Epidermal melanocyte (primary cell): ENCODE measurements at regions not wholly inside any gene's neighbourhood (a gene's known extent, or its start where the extent isn't known, plus 50 kb on each side); places are given as distances from the start of the nearest gene placed in this dataset.

Experiments
- DNase-seq: peaks from one replicate; pipeline ENCODE4 v3.0.0; 2011; ENCODE audit warnings: low spot score; ENCODE audit not compliant: insufficient read length

GRCh38 chr15:46409841-46410301 lies 775.0 kb downstream of the SQOR start:
- DNase-seq = no peak

- DNase-seq = no peak
Observed at GRCh38 chr15:46410705-46411104, 775.9 kb downstream of the SQOR start.

DNA sequence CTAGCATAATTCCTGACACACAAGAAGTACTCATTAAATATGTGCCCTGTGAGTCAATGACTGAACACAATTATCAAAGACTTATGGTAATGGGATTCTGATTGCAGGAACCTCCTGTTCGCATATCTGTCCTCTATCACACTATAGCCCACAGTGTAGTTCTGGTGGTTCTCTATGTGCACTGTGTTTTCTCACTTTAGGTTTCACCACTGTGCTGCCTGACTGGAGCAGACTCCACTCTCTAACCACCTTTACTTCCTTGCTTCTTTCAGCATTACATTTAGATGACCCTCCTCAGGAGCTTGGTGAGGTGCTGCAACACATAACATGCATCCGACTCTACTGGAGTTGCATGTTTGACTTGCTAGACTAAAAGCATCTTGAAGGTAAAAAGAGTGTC lies 777.1 kb downstream of the SQOR start:
- DNase-seq = no peak

DNA sequence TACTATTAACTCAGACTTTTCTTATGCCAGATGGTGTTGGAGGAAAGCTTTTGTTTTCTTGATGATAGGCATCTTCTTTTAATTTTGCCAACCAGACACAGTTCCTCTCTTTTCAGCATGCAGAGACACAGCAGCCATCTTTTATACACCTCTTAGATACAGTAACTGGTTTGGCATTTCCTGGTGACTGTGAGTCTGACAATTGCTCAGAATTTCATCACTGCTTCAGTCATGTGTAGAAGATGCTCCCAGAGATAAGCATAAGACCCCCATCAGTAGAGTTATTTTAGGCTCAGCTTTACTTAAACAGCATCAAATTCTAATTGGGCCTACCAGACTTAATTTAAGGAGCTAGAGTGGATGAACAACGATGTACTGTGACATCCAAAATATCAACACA lies 779.0 kb downstream of the SQOR start:
- DNase-seq = no peak

DNA sequence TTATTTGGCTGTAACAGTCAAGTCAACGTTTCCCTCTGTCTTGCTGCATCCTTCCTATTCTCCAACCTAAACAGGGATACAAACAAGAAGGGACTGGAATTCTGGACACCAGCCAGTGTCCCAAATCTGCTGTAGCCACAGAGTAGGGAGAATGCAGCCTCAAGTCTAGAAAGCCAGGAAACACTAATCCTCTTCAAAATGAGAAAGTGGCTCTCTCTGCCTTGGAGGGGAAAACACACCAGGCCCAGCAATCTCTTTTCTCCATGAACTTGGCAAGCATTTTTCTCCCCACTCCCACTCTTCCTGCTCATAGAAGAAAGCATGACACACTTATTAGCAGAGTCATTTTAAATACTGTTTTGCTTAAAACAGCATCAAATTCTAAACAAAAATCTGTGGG lies 781.7 kb downstream of the SQOR start:
- DNase-seq = no peak

DNA sequence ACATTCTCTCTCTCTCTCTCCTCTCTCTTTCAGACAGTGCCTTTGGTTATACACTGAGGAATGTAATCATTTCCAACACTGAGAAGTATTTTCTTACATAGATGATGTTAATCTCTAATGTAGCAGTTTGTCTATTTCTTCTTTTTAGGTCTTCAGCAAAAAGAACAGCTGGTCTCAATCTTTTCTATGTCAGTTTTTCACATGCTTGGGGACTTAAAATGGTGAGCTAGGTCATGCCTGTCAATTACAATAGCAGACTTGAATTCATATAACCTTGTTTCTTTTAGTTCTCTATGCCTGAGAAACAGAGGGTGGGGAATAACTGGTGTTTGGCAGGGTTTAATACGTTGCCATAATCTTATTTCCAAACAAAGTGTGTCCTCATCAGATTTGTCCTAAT lies 786.2 kb downstream of the SQOR start:
- DNase-seq = no peak

GRCh38 chr15:46441294-46442062 lies 806.6 kb downstream of the SQOR start:
- DNase-seq = no peak

- DNase-seq = no peak
Observed at GRCh38 chr15:46442184-46442583, 807.4 kb downstream of the SQOR start.

DNA sequence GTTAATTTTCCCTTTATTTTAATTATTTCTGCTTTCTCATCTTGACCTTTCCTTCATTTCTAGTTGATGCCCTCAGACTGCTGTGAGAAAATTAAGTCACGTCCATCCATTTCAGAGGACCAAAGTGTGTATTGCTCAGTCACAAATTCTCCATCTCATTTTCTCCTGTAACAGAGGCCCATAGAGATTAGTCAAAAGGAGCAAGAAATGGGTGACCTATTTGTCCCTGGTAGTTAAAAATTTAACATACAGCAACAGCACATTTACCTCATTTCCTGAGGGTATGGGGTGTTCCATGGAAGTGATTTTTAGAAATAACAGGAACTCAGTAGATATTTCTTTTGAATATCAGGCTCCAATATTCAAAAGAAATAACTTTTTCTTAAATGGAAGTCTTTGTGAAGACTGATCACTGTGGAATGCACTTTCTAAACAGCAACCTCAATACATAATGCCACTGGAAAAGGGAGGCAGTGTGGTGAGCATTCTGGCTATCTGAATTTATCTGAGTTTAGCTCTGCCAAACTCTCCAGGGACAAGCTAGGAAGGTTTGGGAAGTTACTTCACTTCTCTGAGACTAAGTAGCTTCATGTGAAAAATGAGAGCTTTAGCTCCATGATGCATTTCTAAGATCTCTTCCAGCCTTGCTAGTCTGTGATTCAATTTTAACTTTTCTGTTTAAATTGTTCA lies 808.2 kb downstream of the SQOR start:
- DNase-seq = no peak

GRCh38 chr15:46450112-46450809 lies 815.4 kb downstream of the SQOR start:
- DNase-seq = no peak

GRCh38 chr15:46450810-46451182 lies 816.0 kb downstream of the SQOR start:
- DNase-seq = no peak

DNA sequence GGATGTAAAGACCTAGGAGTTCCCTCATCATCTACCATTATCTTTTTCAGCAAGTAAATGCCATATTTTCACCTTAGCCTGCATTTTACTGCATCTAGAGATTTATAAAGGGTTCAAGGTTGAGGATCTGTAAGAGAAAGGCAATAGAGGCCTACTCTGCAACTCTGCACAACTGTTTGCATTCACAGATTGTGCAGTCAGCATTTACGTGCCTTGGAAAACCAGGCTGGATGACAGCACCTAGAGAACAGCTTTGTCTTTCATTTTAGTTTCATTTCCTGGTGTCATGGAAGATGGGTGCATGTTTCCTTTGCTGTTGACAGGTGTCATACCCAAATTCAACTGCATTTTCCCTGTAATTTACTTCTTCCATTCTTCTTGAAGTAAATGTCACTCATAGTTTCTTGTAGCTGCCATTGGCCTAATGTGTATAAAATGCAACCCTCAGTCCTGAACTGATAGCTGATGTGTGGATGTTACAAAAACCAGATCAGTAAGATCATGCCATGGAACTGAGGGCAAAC lies 817.5 kb downstream of the SQOR start:
- no peak for DNase-seq

- DNase-seq = no peak
Observed at GRCh38 chr15:46456456-46456855, 821.6 kb downstream of the SQOR start.

DNA sequence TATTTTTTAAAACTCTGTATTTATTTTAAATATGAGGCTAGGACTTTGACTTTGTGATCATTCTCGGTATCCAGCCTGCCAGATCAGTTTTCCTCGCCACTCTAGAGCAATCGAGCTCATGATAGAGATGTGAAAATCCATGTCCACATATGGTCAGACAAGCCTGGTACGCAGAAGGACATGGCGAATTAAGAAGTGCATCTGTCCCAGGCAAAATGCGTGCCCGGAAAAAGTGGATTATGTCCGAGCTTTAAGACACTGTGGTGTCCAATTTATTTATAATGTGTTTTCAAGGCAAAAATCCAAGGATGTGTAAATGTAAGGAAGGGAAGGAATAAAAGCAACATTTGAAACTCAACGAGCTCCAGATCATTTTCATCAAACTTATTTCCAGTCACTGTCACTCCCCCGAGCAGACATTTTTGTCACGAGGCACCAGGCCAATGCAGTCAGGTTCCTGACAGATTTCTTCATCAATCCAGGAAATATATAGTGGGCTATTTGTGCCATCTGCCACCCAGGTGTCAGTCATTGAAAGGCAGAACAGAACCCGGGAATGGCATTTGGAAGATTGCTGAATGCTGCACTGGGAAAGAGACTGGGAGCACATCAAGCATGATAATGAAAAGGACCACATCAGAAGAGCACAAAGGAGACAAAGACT lies 825.7 kb downstream of the SQOR start:
- DNase-seq = no peak

GRCh38 chr15:46461416-46461815 lies 826.6 kb downstream of the SQOR start:
- no peak for DNase-seq

DNA sequence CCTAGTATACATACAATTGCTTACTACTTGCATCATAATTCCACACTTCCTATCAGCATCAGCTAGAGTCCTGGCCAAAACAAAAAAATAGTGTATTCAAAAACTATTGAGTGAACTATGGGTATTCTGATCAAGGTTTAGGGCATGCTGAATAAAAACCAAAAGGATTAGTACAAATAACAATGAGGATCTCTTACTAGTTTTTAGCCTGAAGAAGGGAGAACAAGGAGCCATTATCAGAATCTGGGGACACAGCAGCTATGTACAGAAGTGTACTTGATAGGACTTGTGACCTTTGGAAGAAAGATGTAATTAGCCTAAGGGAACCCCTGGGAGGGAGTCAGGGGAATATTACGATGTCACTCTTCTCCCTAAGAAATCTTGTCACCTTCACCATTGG lies 832.2 kb downstream of the SQOR start:
- no peak for DNase-seq

GRCh38 chr15:46471096-46471495 lies 836.3 kb downstream of the SQOR start:
- DNase-seq = no peak

GRCh38 chr15:46489276-46489675 lies 854.4 kb downstream of the SQOR start:
- DNase-seq = no peak

GRCh38 chr15:46496491-46497115 lies 861.8 kb downstream of the SQOR start:
- no peak for DNase-seq

GRCh38 chr15:46502667-46503066 lies 867.8 kb downstream of the SQOR start:
- DNase-seq = no peak

- DNase-seq = no peak
Observed at GRCh38 chr15:46518381-46518780, 883.6 kb downstream of the SQOR start.
